Nephron progenitor cell (in vitro differentiated cells): ENCODE measurements at regions not wholly inside any gene's neighbourhood (a gene's known extent, or its start where the extent isn't known, plus 50 kb on each side); places are given as distances from the start of the nearest gene placed in this dataset.

Experiments
- DNase-seq: peaks from one replicate; pipeline ENCODE4 v3.0.0; 2021
- H3K27ac Mint-ChIP-seq: 2 replicates; pipeline ENCODE4 v1.8.0; 2021; ENCODE audit warnings: mild to moderate bottlenecking, moderate library complexity, mixed read lengths
- H3K27me3 Mint-ChIP-seq: 2 replicates; pipeline ENCODE4 v1.8.0; 2021; ENCODE audit warnings: mild to moderate bottlenecking, low read depth, mixed read lengths; ENCODE audit not compliant: poor library complexity
- H3K36me3 Mint-ChIP-seq: 2 replicates; pipeline ENCODE4 v1.8.0; 2021; ENCODE audit warnings: low read depth, mixed read lengths
- H3K4me1 Mint-ChIP-seq: 2 replicates; pipeline ENCODE4 v1.8.0; 2021; ENCODE audit warnings: mixed read lengths
- H3K4me3 Mint-ChIP-seq: 2 replicates; pipeline ENCODE4 v1.8.0; 2021; ENCODE audit warnings: mild to moderate bottlenecking, moderate library complexity, mixed read lengths
- H3K9me3 Mint-ChIP-seq: 2 replicates; pipeline ENCODE4 v1.8.0; 2021; ENCODE audit warnings: mild to moderate bottlenecking, moderate library complexity, mixed read lengths
- TF ChIP-seq, protein P1 (sequence below): fragments of 200-600 bp; sonication (generic); IDR thresholded peaks from 2 replicates; pipeline ENCODE4 v1.5.0; 2021; ENCODE audit warnings: antibody characterized with exemption

DNA sequence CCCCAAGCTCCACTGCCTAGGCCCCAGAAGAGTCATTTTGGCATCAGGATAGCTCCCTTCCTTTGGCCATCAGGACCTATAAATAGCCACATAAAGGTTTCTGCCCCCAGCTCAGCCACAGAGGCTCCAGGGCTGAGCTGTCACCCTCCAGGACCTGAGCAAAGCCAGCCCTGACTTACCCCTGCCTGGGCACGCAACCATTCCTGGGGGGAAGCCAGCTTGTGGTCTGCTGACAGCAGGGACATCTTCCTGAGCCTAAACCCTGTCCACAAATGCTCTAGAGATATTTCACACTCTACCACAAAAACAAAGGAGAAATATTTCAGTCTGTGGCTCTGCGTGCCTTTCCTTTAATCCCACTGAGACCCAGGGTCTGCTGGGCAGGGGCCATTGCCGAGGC is 123.7 kb upstream of the CCL2 start:
- Mint-ChIP-seq H3K4me3 (no peak overlapping the region), H3K9me3 (no peaks in the 10 kb centered on the region), H3K36me3 (no peaks in the 10 kb centered on the region), H3K27me3 (peaks cover 5% of the 10 kb centered on the region), H3K4me1 (no peaks in the 10 kb centered on the region), H3K27ac (no peak overlapping the region)
- no peak for DNase-seq
- TF ChIP-seq, protein P1, sequence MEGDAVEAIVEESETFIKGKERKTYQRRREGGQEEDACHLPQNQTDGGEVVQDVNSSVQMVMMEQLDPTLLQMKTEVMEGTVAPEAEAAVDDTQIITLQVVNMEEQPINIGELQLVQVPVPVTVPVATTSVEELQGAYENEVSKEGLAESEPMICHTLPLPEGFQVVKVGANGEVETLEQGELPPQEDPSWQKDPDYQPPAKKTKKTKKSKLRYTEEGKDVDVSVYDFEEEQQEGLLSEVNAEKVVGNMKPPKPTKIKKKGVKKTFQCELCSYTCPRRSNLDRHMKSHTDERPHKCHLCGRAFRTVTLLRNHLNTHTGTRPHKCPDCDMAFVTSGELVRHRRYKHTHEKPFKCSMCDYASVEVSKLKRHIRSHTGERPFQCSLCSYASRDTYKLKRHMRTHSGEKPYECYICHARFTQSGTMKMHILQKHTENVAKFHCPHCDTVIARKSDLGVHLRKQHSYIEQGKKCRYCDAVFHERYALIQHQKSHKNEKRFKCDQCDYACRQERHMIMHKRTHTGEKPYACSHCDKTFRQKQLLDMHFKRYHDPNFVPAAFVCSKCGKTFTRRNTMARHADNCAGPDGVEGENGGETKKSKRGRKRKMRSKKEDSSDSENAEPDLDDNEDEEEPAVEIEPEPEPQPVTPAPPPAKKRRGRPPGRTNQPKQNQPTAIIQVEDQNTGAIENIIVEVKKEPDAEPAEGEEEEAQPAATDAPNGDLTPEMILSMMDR: no peak

DNA sequence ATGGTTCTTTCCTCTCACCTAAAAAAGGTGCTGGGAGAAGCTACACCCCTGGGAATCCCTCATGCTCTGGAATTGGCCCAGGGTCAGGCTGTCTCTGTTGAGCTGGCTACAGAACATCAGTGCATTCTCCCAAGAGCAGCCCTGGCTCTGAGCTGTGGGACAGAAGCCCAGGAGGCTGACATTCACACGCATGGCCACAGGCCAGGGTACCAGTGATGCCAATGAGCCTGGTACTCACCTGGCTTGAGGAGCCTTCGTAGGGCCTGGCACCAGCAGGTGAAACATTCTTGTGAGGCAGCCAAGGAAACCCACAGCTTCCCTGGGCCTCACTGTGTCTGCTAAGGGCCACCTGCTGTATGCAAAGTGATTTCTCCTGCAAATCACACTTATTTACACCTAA is 121.7 kb upstream of the CCL2 start:
- Mint-ChIP-seq H3K36me3 (no peaks in the 10 kb centered on the region), H3K4me3 (no peak overlapping the region), H3K27ac (no peak overlapping the region), H3K27me3 (no peaks in the 10 kb centered on the region), H3K4me1 (no peaks in the 10 kb centered on the region), H3K9me3 (no peaks in the 10 kb centered on the region)
- no peak for DNase-seq
- TF ChIP-seq, protein P1: no peak

DNA sequence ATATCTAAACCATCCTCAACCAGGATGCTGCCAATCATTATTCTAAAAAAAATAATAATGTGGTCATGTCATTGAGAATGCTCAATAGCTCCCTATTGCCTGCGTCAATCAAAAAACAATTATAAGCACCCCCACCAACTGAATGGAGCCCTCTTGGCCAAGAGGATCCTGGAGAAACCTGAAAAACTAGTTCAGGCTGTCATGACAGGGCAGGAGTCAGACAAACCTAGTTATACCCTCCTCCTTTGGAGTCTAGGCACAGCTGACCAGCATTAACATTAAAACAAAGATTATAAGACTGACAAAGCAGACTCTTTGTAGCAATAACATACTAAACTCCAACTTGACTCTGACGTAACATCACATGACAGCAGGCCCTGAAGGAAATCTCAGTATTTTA is 119.2 kb upstream of the CCL2 start:
- DNase-seq: no peak
- Mint-ChIP-seq H3K4me3 (no peak overlapping the region), H3K27ac (no peak overlapping the region), H3K36me3 (no peaks in the 10 kb centered on the region), H3K4me1 (peaks cover 11% of the 10 kb centered on the region), H3K9me3 (no peaks in the 10 kb centered on the region), H3K27me3 (no peaks in the 10 kb centered on the region)
- TF ChIP-seq, protein P1: no peak

DNA sequence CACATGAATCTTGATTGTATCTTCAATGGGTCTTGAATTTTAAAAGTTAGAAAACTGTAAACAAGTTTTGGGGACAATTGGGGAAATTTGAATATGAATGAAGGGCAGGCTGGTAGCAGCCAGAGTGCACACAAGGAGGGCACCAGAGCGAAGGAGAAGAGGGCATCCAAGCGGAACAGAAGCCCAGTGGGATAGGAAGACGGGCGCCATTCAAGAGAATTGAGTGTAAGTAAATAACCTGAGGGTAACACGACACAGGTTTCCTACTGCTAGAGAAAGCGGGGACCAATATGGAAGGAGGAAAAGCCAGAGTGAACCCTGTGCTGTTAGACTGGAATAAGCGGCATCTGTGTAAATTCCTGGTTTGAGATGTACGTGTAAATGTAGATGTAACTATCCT is 115.1 kb upstream of the CCL2 start:
- TF ChIP-seq, protein P1: no peak
- no peak for DNase-seq
- H3K27me3 Mint-ChIP-seq: no peaks in the 10 kb centered on the region
- no peak overlapping the region for H3K4me3 Mint-ChIP-seq
- H3K27ac Mint-ChIP-seq: no peak overlapping the region
- H3K4me1 Mint-ChIP-seq: peaks cover 11% of the 10 kb centered on the region
- H3K36me3 Mint-ChIP-seq: no peaks in the 10 kb centered on the region
- H3K9me3 Mint-ChIP-seq: no peaks in the 10 kb centered on the region

DNA sequence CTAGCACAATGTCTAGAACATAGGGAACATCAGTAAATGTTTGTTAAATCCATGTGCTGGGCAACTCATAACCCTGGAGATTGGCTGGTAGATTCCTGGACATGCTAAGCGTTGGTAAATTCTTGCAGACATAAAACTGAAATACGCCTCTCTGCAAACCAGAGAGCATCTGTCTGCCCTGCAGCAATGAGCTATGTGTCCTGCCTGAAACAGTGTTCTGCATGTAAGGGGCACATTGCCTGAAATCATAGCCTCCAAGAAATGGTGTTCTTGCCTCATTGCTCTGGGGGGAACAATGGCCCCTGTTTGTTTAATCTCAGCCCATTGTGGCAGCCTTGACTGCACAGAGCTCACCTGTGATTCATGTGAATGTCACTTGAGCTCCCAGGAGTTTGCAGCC is 113.5 kb upstream of the CCL2 start:
- Mint-ChIP-seq H3K36me3 (no peaks in the 10 kb centered on the region), H3K4me1 (peaks cover 11% of the 10 kb centered on the region), H3K27ac (no peak overlapping the region), H3K9me3 (no peaks in the 10 kb centered on the region), H3K4me3 (no peak overlapping the region), H3K27me3 (peaks cover 5% of the 10 kb centered on the region)
- TF ChIP-seq, protein P1: no peak
- no peak for DNase-seq

DNA sequence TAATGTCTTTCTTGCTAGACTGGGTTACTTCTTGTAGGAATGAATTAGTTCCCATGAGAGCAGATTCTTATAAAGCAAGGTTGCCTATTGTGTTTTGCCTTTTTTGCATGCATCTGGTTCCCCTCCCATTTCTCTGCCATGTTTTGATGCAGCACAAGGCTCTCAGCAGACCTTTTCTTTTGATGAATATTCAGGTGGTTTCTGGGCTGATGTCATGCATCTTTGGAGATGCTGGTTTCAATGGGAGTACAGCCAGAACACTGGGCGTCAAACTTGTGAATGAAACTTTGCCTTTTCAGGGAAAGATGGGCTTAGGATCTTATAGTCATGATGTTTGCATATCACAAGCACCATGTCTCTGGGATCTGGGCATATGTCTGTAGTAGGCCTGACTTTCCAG is 111.7 kb upstream of the CCL2 start:
- Mint-ChIP-seq H3K4me3 (no peak overlapping the region), H3K4me1 (peaks cover 11% of the 10 kb centered on the region), H3K9me3 (no peaks in the 10 kb centered on the region), H3K27ac (no peak overlapping the region), H3K27me3 (peaks cover 11% of the 10 kb centered on the region), H3K36me3 (no peaks in the 10 kb centered on the region)
- DNase-seq: no peak
- TF ChIP-seq, protein P1: no peak
